ENCODE measurements at regions not wholly inside any gene's neighbourhood (a gene's known extent, or its start where the extent isn't known, plus 50 kb on each side); places are given as distances from the start of the nearest gene placed in this dataset.

GRCh38 chr5:12392246-12392645 lies 488.0 kb upstream of the CTNND2 start (continued):
- no peak for TF ChIP-seq TCF4 (CRISPR knock-in tag; IDR thresholded peaks at IDR 0.05; ENCODE audit: borderline replicate concordance)

- no peak for ATAC-seq
- TF ChIP-seq PATZ1 (CRISPR knock-in tag; IDR thresholded peaks at IDR 0.05; ENCODE audit: borderline replicate concordance) (no peak), ESRRG (CRISPR knock-in tag; IDR thresholded peaks at IDR 0.05) (no peak), ZC3H10 (CRISPR knock-in tag; IDR thresholded peaks at IDR 0.05) (no peak), GLIS3 (CRISPR knock-in tag; IDR thresholded peaks at IDR 0.05) (no peak), ZNF8 (CRISPR knock-in tag; IDR thresholded peaks at IDR 0.05) (no peak), ARNTL (CRISPR knock-in tag; IDR thresholded peaks at IDR 0.05; ENCODE audit: borderline replicate concordance, low read depth) (no peak), RARB (CRISPR knock-in tag; IDR thresholded peaks at IDR 0.05) (no peak), ZNF70 (CRISPR knock-in tag; IDR thresholded peaks at IDR 0.05) (no peak), ZFP30 (CRISPR knock-in tag; IDR thresholded peaks at IDR 0.05) (no peak), ZFP3 (CRISPR knock-in tag; IDR thresholded peaks at IDR 0.05) (no peak), CREB5 (CRISPR knock-in tag; IDR thresholded peaks at IDR 0.05; ENCODE audit: low read depth) (no peak), PPARA (CRISPR knock-in tag; IDR thresholded peaks at IDR 0.05; ENCODE audit: borderline replicate concordance) (no peak)
Measured at GRCh38 chr5:12385095-12385494, 480.8 kb upstream of the CTNND2 start.

DNA sequence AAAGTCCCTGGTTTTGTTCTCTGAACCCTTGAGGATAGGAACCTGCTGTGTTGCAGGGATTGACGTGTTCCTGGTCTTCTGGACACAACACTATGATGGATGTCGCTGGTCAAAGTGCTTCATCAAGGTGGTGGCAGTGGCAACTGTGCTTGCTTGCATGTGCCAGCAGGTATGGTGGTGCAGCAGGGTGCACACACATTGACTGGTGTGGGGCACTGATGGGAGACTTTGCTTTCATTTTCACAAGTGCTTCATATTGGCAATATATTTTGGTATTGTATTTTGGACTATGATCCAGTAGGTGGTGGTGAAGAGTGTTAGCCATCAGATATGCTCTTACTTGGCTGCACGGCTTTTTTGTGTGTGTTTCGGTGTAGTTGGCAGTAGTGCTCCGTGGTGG lies 479.8 kb upstream of the CTNND2 start:
- ATAC-seq = no peak
- TF ChIP-seq ZNF8 (CRISPR knock-in tag; IDR thresholded peaks at IDR 0.05) = no peak
- TF ChIP-seq, protein P1, sequence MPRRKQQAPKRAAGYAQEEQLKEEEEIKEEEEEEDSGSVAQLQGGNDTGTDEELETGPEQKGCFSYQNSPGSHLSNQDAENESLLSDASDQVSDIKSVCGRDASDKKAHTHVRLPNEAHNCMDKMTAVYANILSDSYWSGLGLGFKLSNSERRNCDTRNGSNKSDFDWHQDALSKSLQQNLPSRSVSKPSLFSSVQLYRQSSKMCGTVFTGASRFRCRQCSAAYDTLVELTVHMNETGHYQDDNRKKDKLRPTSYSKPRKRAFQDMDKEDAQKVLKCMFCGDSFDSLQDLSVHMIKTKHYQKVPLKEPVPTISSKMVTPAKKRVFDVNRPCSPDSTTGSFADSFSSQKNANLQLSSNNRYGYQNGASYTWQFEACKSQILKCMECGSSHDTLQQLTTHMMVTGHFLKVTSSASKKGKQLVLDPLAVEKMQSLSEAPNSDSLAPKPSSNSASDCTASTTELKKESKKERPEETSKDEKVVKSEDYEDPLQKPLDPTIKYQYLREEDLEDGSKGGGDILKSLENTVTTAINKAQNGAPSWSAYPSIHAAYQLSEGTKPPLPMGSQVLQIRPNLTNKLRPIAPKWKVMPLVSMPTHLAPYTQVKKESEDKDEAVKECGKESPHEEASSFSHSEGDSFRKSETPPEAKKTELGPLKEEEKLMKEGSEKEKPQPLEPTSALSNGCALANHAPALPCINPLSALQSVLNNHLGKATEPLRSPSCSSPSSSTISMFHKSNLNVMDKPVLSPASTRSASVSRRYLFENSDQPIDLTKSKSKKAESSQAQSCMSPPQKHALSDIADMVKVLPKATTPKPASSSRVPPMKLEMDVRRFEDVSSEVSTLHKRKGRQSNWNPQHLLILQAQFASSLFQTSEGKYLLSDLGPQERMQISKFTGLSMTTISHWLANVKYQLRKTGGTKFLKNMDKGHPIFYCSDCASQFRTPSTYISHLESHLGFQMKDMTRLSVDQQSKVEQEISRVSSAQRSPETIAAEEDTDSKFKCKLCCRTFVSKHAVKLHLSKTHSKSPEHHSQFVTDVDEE (CRISPR knock-in tag; IDR thresholded peaks at IDR 0.05) = no peak
- no peak for TF ChIP-seq ZNF565 (CRISPR knock-in tag; conservative IDR thresholded peaks at IDR 0.05; ENCODE audit: low read depth)
- no peak for TF ChIP-seq ZFP30 (CRISPR knock-in tag; IDR thresholded peaks at IDR 0.05)
- no peak for TF ChIP-seq CREB5 (CRISPR knock-in tag; IDR thresholded peaks at IDR 0.05; ENCODE audit: low read depth)
- no peak for TF ChIP-seq RARB (CRISPR knock-in tag; IDR thresholded peaks at IDR 0.05)
- no peak for TF ChIP-seq ISL1 (CRISPR knock-in tag; IDR thresholded peaks at IDR 0.05)
- TF ChIP-seq ZFP3 (CRISPR knock-in tag; IDR thresholded peaks at IDR 0.05) = no peak
- TF ChIP-seq OSR1 (CRISPR knock-in tag; IDR thresholded peaks at IDR 0.05) = no peak
- no peak for TF ChIP-seq CSDC2 (CRISPR knock-in tag; IDR thresholded peaks at IDR 0.05)
- no peak for TF ChIP-seq GLIS3 (CRISPR knock-in tag; IDR thresholded peaks at IDR 0.05)
- TF ChIP-seq TCF4 (CRISPR knock-in tag; IDR thresholded peaks at IDR 0.05; ENCODE audit: borderline replicate concordance) = no peak
- no peak for TF ChIP-seq ZC3H10 (CRISPR knock-in tag; IDR thresholded peaks at IDR 0.05)

DNA sequence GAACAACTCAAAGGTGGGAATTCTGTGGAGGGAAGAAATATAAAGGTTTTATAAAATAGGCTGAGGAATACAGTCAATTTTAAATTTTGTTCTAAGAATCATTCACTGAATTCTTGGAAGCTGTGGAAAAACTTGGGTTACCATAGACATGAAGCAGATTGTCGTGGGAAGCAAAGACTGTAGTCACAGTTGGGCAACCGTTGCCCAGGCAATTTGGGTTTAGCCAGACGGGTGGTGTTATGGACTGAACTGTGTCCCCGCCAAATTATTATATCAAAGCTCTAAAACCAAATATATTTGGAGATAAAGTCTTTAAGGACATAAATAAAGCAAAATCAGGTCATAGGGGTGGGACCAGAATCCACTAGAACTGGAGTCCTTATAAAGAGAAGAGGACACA lies 463.7 kb upstream of the CTNND2 start:
- ATAC-seq = no peak
- TF ChIP-seq RARB (CRISPR knock-in tag; IDR thresholded peaks at IDR 0.05) = no peak
- TF ChIP-seq ZC3H10 (CRISPR knock-in tag; IDR thresholded peaks at IDR 0.05) = no peak

DNA sequence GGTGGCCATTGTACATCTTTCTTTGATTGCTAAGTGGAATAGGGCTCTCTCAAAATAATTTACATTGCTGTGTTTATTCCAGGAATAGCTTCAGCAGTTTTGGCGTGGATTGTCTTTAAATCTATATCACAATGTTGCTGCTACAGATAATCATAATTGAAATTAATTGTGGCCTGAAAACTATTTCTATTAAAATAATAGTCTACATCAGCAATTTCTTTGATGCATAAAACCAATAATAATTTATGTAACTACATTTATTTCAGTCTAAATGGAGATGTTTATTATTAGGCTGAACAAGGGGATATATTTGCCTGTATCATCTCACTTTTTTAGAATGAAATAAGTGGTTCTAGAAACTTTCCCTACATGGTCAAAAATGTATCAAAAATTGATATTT lies 456.0 kb upstream of the CTNND2 start:
- ATAC-seq = no peak
- TF ChIP-seq GLIS3 (CRISPR knock-in tag; IDR thresholded peaks at IDR 0.05) (no peak), RARB (CRISPR knock-in tag; IDR thresholded peaks at IDR 0.05) (no peak), CSDC2 (CRISPR knock-in tag; IDR thresholded peaks at IDR 0.05) (no peak), OSR1 (CRISPR knock-in tag; IDR thresholded peaks at IDR 0.05) (no peak), CREB5 (CRISPR knock-in tag; IDR thresholded peaks at IDR 0.05; ENCODE audit: low read depth) (no peak), TOX (CRISPR knock-in tag; IDR thresholded peaks at IDR 0.05; ENCODE audit: borderline replicate concordance) (no peak), ZNF70 (CRISPR knock-in tag; IDR thresholded peaks at IDR 0.05) (no peak), ZC3H10 (CRISPR knock-in tag; IDR thresholded peaks at IDR 0.05) (no peak), ZNF8 (CRISPR knock-in tag; IDR thresholded peaks at IDR 0.05) (no peak), BACH2 (CRISPR knock-in tag; IDR thresholded peaks at IDR 0.05; ENCODE audit: borderline replicate concordance) (no peak), TCF4 (CRISPR knock-in tag; IDR thresholded peaks at IDR 0.05; ENCODE audit: borderline replicate concordance) (no peak), ZFP30 (CRISPR knock-in tag; IDR thresholded peaks at IDR 0.05) (no peak)
- TF ChIP-seq, protein P2, sequence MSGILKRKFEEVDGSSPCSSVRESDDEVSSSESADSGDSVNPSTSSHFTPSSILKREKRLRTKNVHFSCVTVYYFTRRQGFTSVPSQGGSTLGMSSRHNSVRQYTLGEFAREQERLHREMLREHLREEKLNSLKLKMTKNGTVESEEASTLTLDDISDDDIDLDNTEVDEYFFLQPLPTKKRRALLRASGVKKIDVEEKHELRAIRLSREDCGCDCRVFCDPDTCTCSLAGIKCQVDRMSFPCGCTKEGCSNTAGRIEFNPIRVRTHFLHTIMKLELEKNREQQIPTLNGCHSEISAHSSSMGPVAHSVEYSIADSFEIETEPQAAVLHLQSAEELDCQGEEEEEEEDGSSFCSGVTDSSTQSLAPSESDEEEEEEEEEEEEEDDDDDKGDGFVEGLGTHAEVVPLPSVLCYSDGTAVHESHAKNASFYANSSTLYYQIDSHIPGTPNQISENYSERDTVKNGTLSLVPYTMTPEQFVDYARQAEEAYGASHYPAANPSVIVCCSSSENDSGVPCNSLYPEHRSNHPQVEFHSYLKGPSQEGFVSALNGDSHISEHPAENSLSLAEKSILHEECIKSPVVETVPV (CRISPR knock-in tag; IDR thresholded peaks at IDR 0.05) = no peak
- TF ChIP-seq, protein P3, sequence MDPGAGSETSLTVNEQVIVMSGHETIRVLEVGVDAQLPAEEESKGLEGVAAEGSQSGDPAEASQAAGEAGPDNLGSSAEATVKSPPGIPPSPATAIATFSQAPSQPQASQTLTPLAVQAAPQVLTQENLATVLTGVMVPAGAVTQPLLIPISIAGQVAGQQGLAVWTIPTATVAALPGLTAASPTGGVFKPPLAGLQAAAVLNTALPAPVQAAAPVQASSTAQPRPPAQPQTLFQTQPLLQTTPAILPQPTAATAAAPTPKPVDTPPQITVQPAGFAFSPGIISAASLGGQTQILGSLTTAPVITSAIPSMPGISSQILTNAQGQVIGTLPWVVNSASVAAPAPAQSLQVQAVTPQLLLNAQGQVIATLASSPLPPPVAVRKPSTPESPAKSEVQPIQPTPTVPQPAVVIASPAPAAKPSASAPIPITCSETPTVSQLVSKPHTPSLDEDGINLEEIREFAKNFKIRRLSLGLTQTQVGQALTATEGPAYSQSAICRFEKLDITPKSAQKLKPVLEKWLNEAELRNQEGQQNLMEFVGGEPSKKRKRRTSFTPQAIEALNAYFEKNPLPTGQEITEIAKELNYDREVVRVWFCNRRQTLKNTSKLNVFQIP (CRISPR knock-in tag; IDR thresholded peaks at IDR 0.05; ENCODE audit: borderline replicate concordance, low read depth) = no peak

Measured in SK-N-SH treated with all-trans-retinoic acid at 6 μM for 48 hours (cell line).